HepG2 (cell line): ENCODE measurements at regions not wholly inside any gene's neighbourhood (a gene's known extent, or its start where the extent isn't known, plus 50 kb on each side); places are given as distances from the start of the nearest gene placed in this dataset.

Source experiments
- BHLHE40 ChIP-seq: IDR thresholded peaks from 2 replicates; pipeline ENCODE4 v1.6.1; 2011; ENCODE audit warnings: low read length, improper control_type of control experiment
- KDM2A ChIP-seq: sonication (generic); formaldehyde crosslinking; IDR thresholded peaks from 2 replicates; pipeline ENCODE4 v1.4.0; 2020; ENCODE audit warnings: low read depth, missing genetic modification reagents, borderline replicate concordance
- KIAA2018 ChIP-seq: sonication (generic); formaldehyde crosslinking; IDR thresholded peaks from 2 replicates; pipeline ENCODE4 v1.5.0; 2020; ENCODE audit warnings: mild to moderate bottlenecking, missing genetic modification reagents, borderline replicate concordance
- KLF12 ChIP-seq: sonication (generic); formaldehyde crosslinking; IDR thresholded peaks from 2 replicates; pipeline ENCODE4 v1.4.0; 2020; ENCODE audit warnings: missing genetic modification reagents, borderline replicate concordance
- NR2C2 ChIP-seq: sonication (generic); formaldehyde crosslinking; IDR thresholded peaks from 2 replicates; pipeline ENCODE4 v1.4.0; 2020; ENCODE audit warnings: missing genetic modification reagents, mild to moderate bottlenecking, moderate library complexity, borderline replicate concordance
- NR2F6 ChIP-seq, 2 experiments: IDR thresholded peaks; 2 replicates each; pipeline ENCODE4 v1.6.1; 2016; ENCODE audit warnings: antibody characterized with exemption in 1 of 2, mild to moderate bottlenecking in 1 of 2
- SMAD9 ChIP-seq: sonication (generic); formaldehyde crosslinking; IDR thresholded peaks from 2 replicates; pipeline ENCODE4 v1.5.1; 2020; ENCODE audit warnings: mild to moderate bottlenecking, missing genetic modification reagents
- ZNF160 ChIP-seq: sonication (generic); formaldehyde crosslinking; IDR thresholded peaks from 2 replicates; pipeline ENCODE4 v1.8.0; 2022; ENCODE audit warnings: mild to moderate bottlenecking, inconsistent platforms, missing genetic modification reagents
- ZNF800 ChIP-seq: sonication (generic); formaldehyde crosslinking; IDR thresholded peaks from 2 replicates; pipeline ENCODE4 v1.4.0; 2020; ENCODE audit warnings: missing genetic modification reagents

- no peak for TF ChIP-seq KIAA2018
- no peak for TF ChIP-seq BHLHE40
- TF ChIP-seq ZNF160: no peak
- no peak for TF ChIP-seq KDM2A (CRISPR knock-in tag)
- no peak for TF ChIP-seq SMAD9 (CRISPR knock-in tag)
- TF ChIP-seq NR2F6 (IDR thresholded peaks at IDR 0.05): no peak
- no peak for TF ChIP-seq NR2F6 (CRISPR knock-in tag; IDR thresholded peaks at IDR 0.05)
- no peak for TF ChIP-seq ZNF800 (CRISPR knock-in tag)
- TF ChIP-seq KLF12 (CRISPR knock-in tag): no peak
- TF ChIP-seq NR2C2 (CRISPR knock-in tag): no peak
- TF ChIP-seq, all 625 proteins: peak for 0
Measured at GRCh38 chr2:66854298-66854697, 419.4 kb downstream of the MEIS1 start (continued).
